MM.1S (cell line): ENCODE measurements at regions not wholly inside any gene's neighbourhood (a gene's known extent, or its start where the extent isn't known, plus 50 kb on each side); places are given as distances from the start of the nearest gene placed in this dataset.
A peak's percentile ranks its signal among the peaks of the same experiment; 100 is the strongest.

Experiments
- DNase-seq: peaks from one replicate; pipeline ENCODE4 v3.0.0-alpha.2; 2015
- H2AFZ ChIP-seq: fragments of 300-600 bp; sonication (generic); 2 replicates; pipeline ENCODE4 v1.6.0; 2016; ENCODE audit warnings: antibody characterized with exemption, low read length
- H3F3A ChIP-seq: fragments of 300-600 bp; sonication (generic); 2 replicates; pipeline ENCODE4 v1.6.1; 2016; ENCODE audit warnings: mild to moderate bottlenecking, antibody characterized with exemption, low read length, moderate library complexity, mixed read lengths; ENCODE audit not compliant: insufficient read depth
- H3K27ac ChIP-seq: fragments of 300-600 bp; sonication (generic); 2 replicates; pipeline ENCODE4 v1.5.1; 2016; ENCODE audit warnings: mild to moderate bottlenecking, low read length
- H3K27me3 ChIP-seq: fragments of 300-600 bp; sonication (generic); replicated peaks from 2 replicates; pipeline ENCODE4 v1.6.0; 2016; ENCODE audit warnings: low read length; ENCODE audit not compliant: insufficient read depth
- H3K36me3 ChIP-seq: fragments of 300-600 bp; sonication (generic); replicated peaks from 2 replicates; pipeline ENCODE4 v1.6.1; 2016; ENCODE audit warnings: mild to moderate bottlenecking, low read length, mixed read lengths; ENCODE audit not compliant: insufficient read depth
- H3K4me1 ChIP-seq: fragments of 300-600 bp; sonication (generic); 2 replicates; pipeline ENCODE4 v1.6.1; 2016; ENCODE audit warnings: low read length, mixed read lengths
- H3K4me2 ChIP-seq: fragments of 300-600 bp; sonication (generic); 2 replicates; pipeline ENCODE4 v1.6.0; 2016; ENCODE audit warnings: low read depth, low read length
- H3K4me3 ChIP-seq: fragments of 300-600 bp; sonication (generic); 2 replicates; pipeline ENCODE4 v1.5.1; 2016; ENCODE audit warnings: low read length, mixed read lengths
- H3K79me2 ChIP-seq: fragments of 300-600 bp; sonication (generic); 2 replicates; pipeline ENCODE4 v1.6.1; 2016; ENCODE audit warnings: mixed run types, low read length, mixed read lengths
- H3K9ac ChIP-seq: fragments of 300-600 bp; sonication (generic); 2 replicates; pipeline ENCODE4 v1.6.1; 2016; ENCODE audit warnings: low read length, mixed read lengths
- H3K9me2 ChIP-seq: fragments of 300-600 bp; sonication (generic); replicated peaks from 2 replicates; pipeline ENCODE4 v1.6.1; 2016; ENCODE audit warnings: mild to moderate bottlenecking, low read length, mixed read lengths; ENCODE audit not compliant: insufficient read depth
- H3K9me3 ChIP-seq: fragments of 300-600 bp; sonication (generic); replicated peaks from 2 replicates; pipeline ENCODE4 v1.6.1; 2016; ENCODE audit warnings: mild to moderate bottlenecking, low read length, mixed read lengths; ENCODE audit not compliant: insufficient read depth
- H4K20me1 ChIP-seq: fragments of 300-600 bp; sonication (generic); 2 replicates; pipeline ENCODE4 v1.6.1; 2016; ENCODE audit warnings: mild to moderate bottlenecking, low read length, moderate library complexity, mixed read lengths; ENCODE audit not compliant: insufficient read depth
- EZH2 ChIP-seq: fragments of 300-600 bp; sonication (generic); optimal IDR thresholded peaks from 2 replicates; pipeline ENCODE3; 2017; ENCODE audit warnings: low read depth, mild to moderate bottlenecking, antibody characterized with exemption, low read length, mixed read lengths
- EZH2phosphoT487 ChIP-seq: fragments of 300-600 bp; sonication (generic); IDR thresholded peaks from 2 replicates; pipeline ENCODE4 v1.6.1; 2018; ENCODE audit warnings: antibody characterized with exemption, low read length
- TF ChIP-seq, protein P1 (sequence below): fragments of 300-600 bp; sonication (generic); IDR thresholded peaks from 2 replicates; pipeline ENCODE4 v1.5.1; 2016; ENCODE audit warnings: antibody characterized with exemption, low read length, mixed read lengths

DNA sequence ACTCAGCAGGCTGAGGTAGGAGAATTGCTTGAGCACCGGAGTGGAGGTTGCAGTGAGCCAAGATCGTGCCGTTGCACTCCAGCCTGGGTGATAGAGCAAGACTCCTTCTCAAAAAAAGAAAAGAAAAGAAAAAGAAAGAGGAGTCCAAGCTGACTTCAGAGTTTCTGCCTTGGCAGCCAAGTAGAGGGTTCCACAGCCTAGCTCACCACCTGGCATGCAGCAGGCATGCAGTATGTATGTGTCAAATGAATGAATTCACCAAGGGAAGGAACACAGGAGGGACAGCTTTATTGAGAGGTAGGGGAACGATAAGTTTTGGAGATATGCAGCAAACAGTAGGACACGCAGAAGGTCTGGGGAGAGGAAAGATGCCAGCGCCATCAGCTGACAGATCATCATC lies 230.4 kb downstream of the BUD13 start:
- Histone ChIP-seq H3K36me3 (no peaks in the 10 kb centered on the region), H3K4me3 (no peak overlapping the region), H2AFZ (no peak overlapping the region), H3K9ac (no peak overlapping the region), H3K9me2 (no peaks in the 10 kb centered on the region), H3K4me1 (peaks cover 6% of the 10 kb centered on the region), H3K79me2 (no peaks in the 10 kb centered on the region), H4K20me1 (no peaks in the 10 kb centered on the region), H3K4me2 (no peak overlapping the region), H3F3A (no peaks in the 10 kb centered on the region), H3K27me3 (no peaks in the 10 kb centered on the region), H3K27ac (no peak overlapping the region), H3K9me3 (no peaks in the 10 kb centered on the region)
- DNase-seq = no peak
- TF ChIP-seq, protein P1, sequence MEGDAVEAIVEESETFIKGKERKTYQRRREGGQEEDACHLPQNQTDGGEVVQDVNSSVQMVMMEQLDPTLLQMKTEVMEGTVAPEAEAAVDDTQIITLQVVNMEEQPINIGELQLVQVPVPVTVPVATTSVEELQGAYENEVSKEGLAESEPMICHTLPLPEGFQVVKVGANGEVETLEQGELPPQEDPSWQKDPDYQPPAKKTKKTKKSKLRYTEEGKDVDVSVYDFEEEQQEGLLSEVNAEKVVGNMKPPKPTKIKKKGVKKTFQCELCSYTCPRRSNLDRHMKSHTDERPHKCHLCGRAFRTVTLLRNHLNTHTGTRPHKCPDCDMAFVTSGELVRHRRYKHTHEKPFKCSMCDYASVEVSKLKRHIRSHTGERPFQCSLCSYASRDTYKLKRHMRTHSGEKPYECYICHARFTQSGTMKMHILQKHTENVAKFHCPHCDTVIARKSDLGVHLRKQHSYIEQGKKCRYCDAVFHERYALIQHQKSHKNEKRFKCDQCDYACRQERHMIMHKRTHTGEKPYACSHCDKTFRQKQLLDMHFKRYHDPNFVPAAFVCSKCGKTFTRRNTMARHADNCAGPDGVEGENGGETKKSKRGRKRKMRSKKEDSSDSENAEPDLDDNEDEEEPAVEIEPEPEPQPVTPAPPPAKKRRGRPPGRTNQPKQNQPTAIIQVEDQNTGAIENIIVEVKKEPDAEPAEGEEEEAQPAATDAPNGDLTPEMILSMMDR = no peak
- TF ChIP-seq EZH2phosphoT487 (no peak), EZH2 (no peak)

DNA sequence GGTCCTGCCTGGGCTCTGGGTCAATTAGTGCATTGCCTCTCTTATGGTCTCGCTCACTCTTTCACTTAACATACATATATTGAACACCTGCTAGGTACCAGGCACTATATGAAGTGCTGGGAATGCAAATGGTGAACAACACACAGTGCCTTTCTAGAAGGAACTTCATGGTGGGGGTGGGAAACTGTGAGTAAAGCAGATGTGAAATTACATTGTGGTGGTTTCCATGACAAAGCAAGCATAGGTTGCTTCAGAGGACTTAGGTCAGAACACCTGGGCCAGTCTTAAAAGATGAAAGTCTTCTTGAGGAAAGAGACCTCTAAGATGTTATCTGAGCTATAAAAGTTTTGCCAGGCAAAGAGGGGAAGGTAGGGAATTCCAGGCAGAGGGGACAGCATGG lies 231.3 kb downstream of the BUD13 start:
- DNase-seq = peak; percentile 68
- Histone ChIP-seq H3K4me2 (no peak overlapping the region), H3K27me3 (no peaks in the 10 kb centered on the region), H3K27ac (peak overlapping the region; percentile 45; the same call in 1 of the 2 replicates), H3K79me2 (no peaks in the 10 kb centered on the region), H3K4me3 (no peak overlapping the region), H3K9me2 (no peaks in the 10 kb centered on the region), H4K20me1 (no peaks in the 10 kb centered on the region), H3F3A (no peaks in the 10 kb centered on the region), H3K9me3 (no peaks in the 10 kb centered on the region), H2AFZ (no peak overlapping the region), H3K4me1 (peaks cover 6% of the 10 kb centered on the region), H3K9ac (no peak overlapping the region), H3K36me3 (no peaks in the 10 kb centered on the region)
- no peak for TF ChIP-seq EZH2
- TF ChIP-seq EZH2phosphoT487 = no peak
- TF ChIP-seq, protein P1 = no peak

DNA sequence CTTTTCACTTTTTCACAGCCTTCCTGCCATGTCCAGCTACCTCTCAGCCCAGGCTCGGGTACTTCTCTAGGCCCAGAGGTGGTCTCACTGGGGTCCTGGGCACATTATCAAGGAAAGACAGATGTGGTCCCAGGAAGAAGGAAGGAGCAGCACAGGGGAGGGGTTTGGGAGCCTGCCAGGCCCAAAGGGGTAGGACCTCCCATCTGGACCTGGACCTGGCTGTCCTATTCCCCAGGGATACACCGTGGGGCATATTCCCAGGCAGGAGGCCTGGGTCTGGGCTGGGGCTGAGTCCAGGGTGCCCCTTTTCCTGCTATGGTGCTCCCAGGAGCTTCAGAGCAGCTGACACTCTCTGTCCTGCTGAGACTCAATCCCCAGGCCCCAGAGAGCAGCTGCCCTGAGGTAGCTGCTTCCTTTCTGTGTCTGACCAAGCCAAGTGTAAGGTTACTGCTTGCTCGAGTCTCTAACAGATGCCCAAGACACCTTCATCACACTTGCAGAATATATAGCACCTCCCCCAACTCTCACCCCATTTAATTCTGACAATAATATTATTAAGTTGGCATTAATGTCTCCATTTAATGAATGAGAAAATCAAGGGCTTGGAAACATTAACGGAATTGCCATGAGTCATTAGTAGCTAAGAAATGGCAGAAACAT lies 232.0 kb downstream of the BUD13 start:
- DNase-seq = no peak
- Histone ChIP-seq H3K79me2 (no peaks in the 10 kb centered on the region), H3K4me2 (no peak overlapping the region), H2AFZ (no peak overlapping the region), H3K9me2 (no peaks in the 10 kb centered on the region), H3K27ac (peak overlapping the region; percentile 45; the same call in 1 of the 2 replicates), H3K9me3 (no peaks in the 10 kb centered on the region), H3F3A (no peaks in the 10 kb centered on the region), H3K4me1 (peaks cover 6% of the 10 kb centered on the region), H3K27me3 (no peaks in the 10 kb centered on the region), H4K20me1 (no peaks in the 10 kb centered on the region), H3K4me3 (no peak overlapping the region), H3K36me3 (no peaks in the 10 kb centered on the region), H3K9ac (no peak overlapping the region)
- TF ChIP-seq EZH2 = no peak
- no peak for TF ChIP-seq EZH2phosphoT487
- TF ChIP-seq, protein P1 = no peak
